IPS-20b (cell line): ENCODE measurements at regions not wholly inside any gene's neighbourhood (a gene's known extent, or its start where the extent isn't known, plus 50 kb on each side); places are given as distances from the start of the nearest gene placed in this dataset.
"Not testable (repeated sequence)": the region's sequence is repeated elsewhere in the genome, so short reads cannot be mapped to it uniquely, and the experiment has no call there.

Experiments
- H3K27ac ChIP-seq: one replicate; pipeline ENCODE4 v1.5.1; 2013; ENCODE audit warnings: low read length
- H3K27me3 ChIP-seq: 2 replicates; pipeline ENCODE4 v1.6.1; 2013; ENCODE audit warnings: mild to moderate bottlenecking, low read length, inconsistent platforms; ENCODE audit not compliant: insufficient read depth
- H3K36me3 ChIP-seq: 2 replicates; pipeline ENCODE4 v1.6.1; 2013; ENCODE audit warnings: low read depth, mild to moderate bottlenecking, inconsistent platforms, low read length, moderate library complexity; ENCODE audit not compliant: insufficient read depth
- H3K4me1 ChIP-seq: 2 replicates; pipeline ENCODE4 v1.6.1; 2013; ENCODE audit warnings: mild to moderate bottlenecking, control low read depth, inconsistent platforms, low read length, moderate library complexity; ENCODE audit not compliant: insufficient read depth
- H3K4me3 ChIP-seq: 2 replicates; pipeline ENCODE4 v1.5.1; 2013; ENCODE audit warnings: mild to moderate bottlenecking, low read length, inconsistent platforms
- H3K9ac ChIP-seq: 2 replicates; pipeline ENCODE4 v1.6.1; 2013; ENCODE audit warnings: low read depth, mild to moderate bottlenecking, inconsistent platforms, low read length, moderate library complexity
- H3K9me3 ChIP-seq: 2 replicates; pipeline ENCODE4 v1.6.1; 2013; ENCODE audit warnings: mild to moderate bottlenecking, low read depth, low read length, inconsistent platforms; ENCODE audit not compliant: insufficient read depth

DNA sequence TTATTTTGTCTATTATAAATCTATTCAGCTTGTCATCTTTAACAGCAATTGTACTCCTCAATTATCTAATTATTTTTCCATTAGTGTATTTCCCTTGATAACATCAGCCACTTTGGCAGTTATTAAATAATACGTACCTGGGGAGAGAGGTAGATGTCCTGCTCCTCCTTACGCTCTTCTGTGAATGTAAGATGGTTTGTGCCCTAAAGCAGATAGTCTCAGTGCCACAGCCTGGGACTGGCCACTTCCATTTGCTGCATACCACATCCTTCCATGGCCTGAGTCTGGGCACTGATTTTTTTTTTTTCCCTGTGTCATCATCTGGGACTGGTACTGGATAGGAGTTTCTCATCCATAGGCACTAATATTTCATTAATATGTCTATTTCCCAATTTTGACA lies 632.4 kb upstream of the LRRTM4 start:
- Histone ChIP-seq H3K4me3 (no peak overlapping the region), H3K27me3 (no peaks in the 10 kb centered on the region), H3K36me3 (no peaks in the 10 kb centered on the region), H3K9me3 (no peaks in the 10 kb centered on the region), H3K27ac (no peak overlapping the region), H3K9ac (no peak overlapping the region), H3K4me1 (no peaks in the 10 kb centered on the region)

- H3K27me3 ChIP-seq, result no peaks in the 10 kb centered on the region
- H3K36me3 ChIP-seq, result no peaks in the 10 kb centered on the region
- H3K4me1 ChIP-seq, result no peaks in the 10 kb centered on the region
- H3K4me3 ChIP-seq, result no peak overlapping the region
- H3K27ac ChIP-seq, result no peak overlapping the region
- H3K9ac ChIP-seq, result no peak overlapping the region
- no peaks in the 10 kb centered on the region for H3K9me3 ChIP-seq
Observed at GRCh38 chr2:78162202-78162601, 640.0 kb upstream of the LRRTM4 start.

DNA sequence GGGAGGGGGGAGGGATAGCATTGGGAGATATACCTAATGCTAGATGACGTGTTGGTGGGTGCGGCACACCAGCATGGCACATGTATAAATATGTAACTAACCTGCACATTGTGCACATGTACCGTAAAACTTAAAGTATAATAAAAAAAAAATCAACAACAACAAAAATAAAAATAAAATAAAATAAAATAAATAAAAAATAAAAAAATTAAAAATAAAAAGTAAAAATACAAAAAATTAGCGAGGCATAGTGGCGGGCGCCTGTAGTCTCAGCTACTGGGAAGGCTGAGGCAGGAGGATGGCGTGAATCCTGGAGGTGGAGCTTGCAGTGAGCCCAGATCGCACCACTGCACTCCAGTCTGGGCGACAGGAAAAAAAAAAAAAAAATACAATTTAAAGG lies 650.0 kb upstream of the LRRTM4 start:
- H3K9me3 ChIP-seq, H3K9ac ChIP-seq, H3K36me3 ChIP-seq, H3K27me3 ChIP-seq, H3K27ac ChIP-seq, H3K4me3 ChIP-seq, H3K4me1 ChIP-seq: not testable (repeated sequence)

DNA sequence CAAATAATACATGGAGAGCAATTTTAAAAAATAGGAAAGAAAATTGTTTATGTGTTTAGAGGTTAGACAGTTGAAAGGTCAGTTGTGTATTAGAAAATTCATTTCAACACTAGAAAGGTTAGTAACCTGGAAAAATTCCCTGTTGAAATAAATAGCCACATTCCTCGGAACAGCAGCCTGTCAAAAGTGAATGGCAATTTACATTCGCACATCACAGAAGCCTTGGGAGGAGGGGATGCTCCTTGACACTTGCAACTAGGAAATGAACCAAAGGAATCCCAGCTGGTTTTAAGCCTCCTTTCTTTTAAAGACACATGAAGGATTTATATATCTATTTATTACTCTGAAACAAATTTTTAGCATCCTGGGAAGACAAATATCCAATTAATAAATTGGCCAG lies 653.5 kb upstream of the LRRTM4 start:
- Histone ChIP-seq H3K4me3 (no peak overlapping the region), H3K9me3 (no peaks in the 10 kb centered on the region), H3K4me1 (no peaks in the 10 kb centered on the region), H3K27me3 (no peaks in the 10 kb centered on the region), H3K27ac (no peak overlapping the region), H3K36me3 (no peaks in the 10 kb centered on the region), H3K9ac (no peak overlapping the region)

DNA sequence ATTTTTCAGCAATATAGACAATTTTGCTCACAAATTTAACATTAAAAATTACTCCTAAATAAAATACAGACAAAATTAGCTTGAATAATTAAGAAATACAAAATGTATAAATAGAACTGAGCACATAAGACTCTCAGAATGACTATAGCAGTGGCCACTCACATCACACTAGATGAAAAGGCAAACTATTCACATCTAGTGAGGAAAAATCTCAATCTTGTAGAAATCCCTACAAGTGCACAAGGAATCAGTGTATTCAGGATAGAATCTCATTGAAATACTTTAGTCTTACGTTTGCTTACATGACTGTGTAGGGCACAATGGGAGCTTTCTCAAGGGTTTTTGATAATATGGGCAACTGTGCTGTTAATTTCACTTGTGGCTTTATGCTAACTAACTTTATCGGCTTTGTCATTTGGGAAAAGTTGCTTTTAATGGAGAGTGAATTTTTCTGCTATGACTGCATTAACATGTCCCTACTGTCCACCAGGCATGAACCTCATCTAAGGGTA lies 678.9 kb upstream of the LRRTM4 start:
- no peaks in the 10 kb centered on the region for H3K36me3 ChIP-seq
- no peak overlapping the region for H3K27ac ChIP-seq

GRCh38 chr2:78202366-78202765 lies 680.2 kb upstream of the LRRTM4 start:
- Histone ChIP-seq H3K4me1 (no peaks in the 10 kb centered on the region), H3K4me3 (no peak overlapping the region), H3K27ac (no peak overlapping the region), H3K36me3 (no peaks in the 10 kb centered on the region), H3K9me3 (no peaks in the 10 kb centered on the region), H3K9ac (no peak overlapping the region), H3K27me3 (no peaks in the 10 kb centered on the region)

More for the DNA sequence above, 678.9 kb upstream of the LRRTM4 start:
- Histone ChIP-seq H3K9ac (no peak overlapping the region), H3K4me3 (no peak overlapping the region), H3K9me3 (no peaks in the 10 kb centered on the region), H3K4me1 (no peaks in the 10 kb centered on the region), H3K27me3 (no peaks in the 10 kb centered on the region)

- Histone ChIP-seq H3K36me3 (no peaks in the 10 kb centered on the region), H3K4me3 (no peak overlapping the region), H3K27me3 (no peaks in the 10 kb centered on the region), H3K27ac (no peak overlapping the region), H3K9me3 (no peaks in the 10 kb centered on the region), H3K4me1 (no peaks in the 10 kb centered on the region), H3K9ac (no peak overlapping the region)
Observed at GRCh38 chr2:78202986-78203670, 681.0 kb upstream of the LRRTM4 start.

DNA sequence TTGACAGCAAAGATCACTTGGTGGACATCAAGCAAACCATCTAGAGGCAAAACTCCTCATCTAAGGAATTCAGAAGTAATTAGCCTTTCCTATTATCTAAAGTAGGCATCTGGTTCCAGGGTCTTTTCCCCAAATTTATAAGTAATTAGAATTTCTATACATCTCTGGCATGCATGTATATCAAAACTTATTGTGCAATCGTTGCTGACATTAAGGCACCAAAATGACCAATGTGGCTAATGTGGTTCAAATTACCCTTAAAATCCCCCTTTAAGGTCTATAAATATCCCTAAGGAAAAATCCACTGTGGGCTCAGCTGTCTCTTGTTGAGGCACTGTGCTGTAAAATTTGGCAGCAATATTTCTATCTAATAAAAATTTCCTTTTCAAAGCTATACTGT lies 695.9 kb upstream of the LRRTM4 start:
- H3K4me1 ChIP-seq, result no peaks in the 10 kb centered on the region
- H3K9ac ChIP-seq, result no peak overlapping the region
- no peaks in the 10 kb centered on the region for H3K27me3 ChIP-seq
- no peaks in the 10 kb centered on the region for H3K9me3 ChIP-seq
- no peak overlapping the region for H3K27ac ChIP-seq
- H3K4me3 ChIP-seq, result no peak overlapping the region
- no peaks in the 10 kb centered on the region for H3K36me3 ChIP-seq

DNA sequence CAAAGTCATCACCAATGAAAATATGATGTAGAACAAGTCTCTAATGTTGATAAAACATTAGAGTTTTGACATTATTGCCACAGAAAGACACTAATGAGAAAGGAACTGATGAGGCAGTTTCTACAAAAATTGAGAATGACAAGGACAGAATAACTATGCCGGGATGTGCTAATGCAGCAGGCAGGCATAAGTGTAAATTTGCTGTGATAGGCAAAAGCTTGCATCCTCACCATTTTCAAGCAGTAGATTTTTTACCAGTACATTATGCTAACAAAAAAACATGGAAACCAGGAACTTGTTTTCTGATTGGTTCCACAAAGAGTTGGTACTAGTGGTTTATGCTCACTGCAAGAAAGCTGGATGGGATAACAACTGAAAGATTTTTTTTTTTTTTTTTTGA lies 715.5 kb upstream of the LRRTM4 start:
- no peaks in the 10 kb centered on the region for H3K27me3 ChIP-seq
- no peaks in the 10 kb centered on the region for H3K9me3 ChIP-seq
- H3K36me3 ChIP-seq, result no peaks in the 10 kb centered on the region
- H3K4me3 ChIP-seq, result no peak overlapping the region
- H3K4me1 ChIP-seq, result no peaks in the 10 kb centered on the region
- no peak overlapping the region for H3K9ac ChIP-seq
- H3K27ac ChIP-seq, result no peak overlapping the region

DNA sequence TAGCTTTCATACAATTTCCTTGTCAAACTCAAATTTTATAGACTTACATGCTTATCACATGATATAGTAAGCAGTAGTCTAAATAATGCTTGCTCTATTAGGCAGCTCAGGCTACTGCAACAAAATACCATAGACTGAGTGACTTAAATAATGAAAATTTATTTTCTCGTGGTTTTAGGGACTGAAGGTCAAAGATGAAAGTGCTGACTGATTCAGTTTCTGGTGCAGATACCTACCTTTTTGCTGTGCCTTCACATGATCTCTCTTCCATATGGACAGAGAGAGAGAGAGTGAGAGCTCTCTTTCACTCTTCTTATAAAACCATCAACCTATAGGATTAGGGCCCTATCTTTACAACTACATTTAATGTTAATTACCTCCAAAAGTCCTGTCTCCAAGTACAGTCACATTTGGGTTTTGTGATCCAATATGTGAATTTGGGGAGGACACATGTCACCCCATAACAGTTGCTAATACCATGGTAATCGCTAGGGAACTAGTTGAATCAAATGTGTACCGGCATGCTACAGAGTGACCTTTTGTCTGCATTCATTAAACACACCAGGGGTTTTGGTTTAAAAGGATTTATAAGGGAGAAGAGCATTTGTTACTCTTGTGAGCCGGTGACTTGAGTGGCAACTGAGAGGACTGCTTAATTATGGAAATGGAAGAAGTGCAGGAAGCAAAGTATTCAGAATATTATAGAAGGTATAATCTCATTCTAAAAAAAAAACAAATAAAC lies 723.4 kb upstream of the LRRTM4 start:
- no peaks in the 10 kb centered on the region for H3K9me3 ChIP-seq
- H3K4me1 ChIP-seq, result no peaks in the 10 kb centered on the region; the same call in 1 of the 2 replicates
- H3K4me3 ChIP-seq, result no peak overlapping the region
- no peaks in the 10 kb centered on the region for H3K27me3 ChIP-seq
- H3K9ac ChIP-seq, result no peak overlapping the region
- H3K36me3 ChIP-seq, result no peaks in the 10 kb centered on the region
- no peak overlapping the region for H3K27ac ChIP-seq

DNA sequence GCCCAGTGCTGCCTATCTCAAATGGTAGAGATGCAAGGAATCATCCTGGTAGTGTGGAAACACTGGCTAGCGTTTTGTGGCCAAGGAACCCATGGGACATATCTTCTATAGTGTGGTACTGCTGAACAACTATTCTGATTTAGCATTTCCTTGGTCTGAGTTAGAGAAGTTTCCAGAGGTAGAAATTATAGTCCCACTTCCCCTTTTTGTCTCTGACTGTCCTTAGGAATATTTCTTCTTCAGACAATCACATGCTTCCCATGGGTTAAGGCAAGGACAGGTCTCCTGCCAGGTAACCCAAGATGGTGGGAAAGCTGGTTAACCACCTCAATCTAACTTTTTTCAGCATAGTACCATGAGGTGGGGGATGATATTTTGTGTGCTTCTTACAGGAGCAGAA lies 729.5 kb upstream of the LRRTM4 start:
- Histone ChIP-seq H3K9me3 (no peaks in the 10 kb centered on the region), H3K36me3 (no peaks in the 10 kb centered on the region), H3K27me3 (no peaks in the 10 kb centered on the region), H3K9ac (no peak overlapping the region), H3K4me3 (no peak overlapping the region), H3K4me1 (no peaks in the 10 kb centered on the region), H3K27ac (no peak overlapping the region)

GRCh38 chr2:78260861-78261260 lies 738.7 kb upstream of the LRRTM4 start:
- no peak overlapping the region for H3K27ac ChIP-seq
- no peak overlapping the region for H3K4me3 ChIP-seq
- H3K9me3 ChIP-seq, result no peaks in the 10 kb centered on the region
- H3K36me3 ChIP-seq, result no peaks in the 10 kb centered on the region
- H3K4me1 ChIP-seq, result peaks cover 5% of the 10 kb centered on the region; the same call in 1 of the 2 replicates
- no peak overlapping the region for H3K9ac ChIP-seq
- H3K27me3 ChIP-seq, result no peaks in the 10 kb centered on the region
